DMS53 treated with DMSO at 0.1 percent for 48 hours (cell line): ENCODE measurements at regions not wholly inside any gene's neighbourhood (a gene's known extent, or its start where the extent isn't known, plus 50 kb on each side); places are given as distances from the start of the nearest gene placed in this dataset.
"Not testable (repeated sequence)": the region's sequence is repeated elsewhere in the genome, so short reads cannot be mapped to it uniquely, and the experiment has no call there.

Experiments used
- DNase-seq: peaks from one replicate; lab custom pipeline; 2025; ENCODE audit not compliant: unreplicated experiment; lab: John Stamatoyannopoulos, UW

GRCh38 chr12:89230376-89231315 lies 121.7 kb downstream of the DUSP6 start:
- DNase-seq: no peak

- no peak for DNase-seq
Measured at GRCh38 chr12:89228491-89228890, 123.8 kb downstream of the DUSP6 start.

- DNase-seq: no peak
Measured at GRCh38 chr12:89227774-89228173, 124.5 kb downstream of the DUSP6 start.

GRCh38 chr12:89225808-89226411 lies 126.4 kb downstream of the DUSP6 start:
- DNase-seq: peak; percentile 97

GRCh38 chr12:89225401-89225800 lies 126.9 kb downstream of the DUSP6 start:
- DNase-seq: peak; percentile 92

- not testable (repeated sequence) for DNase-seq
Measured at GRCh38 chr12:89222580-89222979, 129.7 kb downstream of the DUSP6 start.

- DNase-seq: no peak
Measured at GRCh38 chr12:89217472-89217871, 134.8 kb downstream of the DUSP6 start.

GRCh38 chr12:89216211-89216952 lies 135.9 kb downstream of the DUSP6 start:
- DNase-seq: no peak

GRCh38 chr12:89215196-89215595 lies 137.1 kb downstream of the DUSP6 start:
- DNase-seq: no peak

- DNase-seq: no peak
Measured at GRCh38 chr12:89213747-89214146, 138.6 kb downstream of the DUSP6 start.

- no peak for DNase-seq
Measured at GRCh38 chr12:89213139-89213538, 139.2 kb downstream of the DUSP6 start.

GRCh38 chr12:89212339-89212771 lies 139.9 kb downstream of the DUSP6 start:
- DNase-seq: no peak

GRCh38 chr12:89211456-89211855 lies 140.8 kb downstream of the DUSP6 start:
- no peak for DNase-seq

- DNase-seq: no peak
Measured at GRCh38 chr12:89210277-89210676, 142.0 kb downstream of the DUSP6 start.

GRCh38 chr12:89208661-89209096 lies 143.6 kb downstream of the DUSP6 start:
- peak; percentile 45 for DNase-seq

GRCh38 chr12:89206390-89206789 lies 145.9 kb downstream of the DUSP6 start:
- no peak for DNase-seq

- no peak for DNase-seq
Measured at GRCh38 chr12:89205517-89205916, 146.8 kb downstream of the DUSP6 start.

GRCh38 chr12:89203144-89203543 lies 149.2 kb downstream of the DUSP6 start:
- no peak for DNase-seq

GRCh38 chr12:89200217-89200616 lies 152.1 kb downstream of the DUSP6 start:
- DNase-seq: no peak

- DNase-seq: no peak
Measured at GRCh38 chr12:89195470-89195869, 156.8 kb downstream of the DUSP6 start.

- DNase-seq: no peak
Measured at GRCh38 chr12:89194683-89195082, 157.6 kb downstream of the DUSP6 start.
